Activated CD4-positive, alpha-beta T cell treated with anti-CD3 and anti-CD28 coated beads, Interleukin-2, amount 10 ng/mL, durations not matched to agents 24 days and 14 days (primary cell): ENCODE measurements at regions not wholly inside any gene's neighbourhood (a gene's known extent, or its start where the extent isn't known, plus 50 kb on each side); places are given as distances from the start of the nearest gene placed in this dataset.
"Not testable (repeated sequence)": the region's sequence is repeated elsewhere in the genome, so short reads cannot be mapped to it uniquely, and the experiment has no call there.

Experiments used
- DNase-seq: peaks from one replicate; pipeline ENCODE4 v3.0.0; 2022
- H3K27ac Mint-ChIP-seq: one replicate; pipeline ENCODE4 v1.8.0; 2022; ENCODE audit warnings: mild to moderate bottlenecking, mixed read lengths
- H3K27me3 Mint-ChIP-seq: one replicate; pipeline ENCODE4 v1.8.0; 2022; ENCODE audit warnings: mixed read lengths
- H3K36me3 Mint-ChIP-seq: one replicate; pipeline ENCODE4 v1.8.0; 2022; ENCODE audit warnings: low read depth, mild to moderate bottlenecking, mixed read lengths
- H3K4me1 Mint-ChIP-seq: one replicate; pipeline ENCODE4 v1.8.0; 2021; ENCODE audit warnings: mixed read lengths
- H3K4me3 Mint-ChIP-seq: one replicate; pipeline ENCODE4 v1.8.0; 2022; ENCODE audit warnings: mild to moderate bottlenecking, moderate library complexity, mixed read lengths
- H3K9me3 Mint-ChIP-seq: one replicate; pipeline ENCODE4 v1.8.0; 2021; ENCODE audit warnings: mixed read lengths
- intact Hi-C: fragments of 100-400 bp; cut with micrococcal nuclease; formaldehyde crosslinking; loops from one replicate; pipeline ENCODE4 v1.15.1; 2023

DNA sequence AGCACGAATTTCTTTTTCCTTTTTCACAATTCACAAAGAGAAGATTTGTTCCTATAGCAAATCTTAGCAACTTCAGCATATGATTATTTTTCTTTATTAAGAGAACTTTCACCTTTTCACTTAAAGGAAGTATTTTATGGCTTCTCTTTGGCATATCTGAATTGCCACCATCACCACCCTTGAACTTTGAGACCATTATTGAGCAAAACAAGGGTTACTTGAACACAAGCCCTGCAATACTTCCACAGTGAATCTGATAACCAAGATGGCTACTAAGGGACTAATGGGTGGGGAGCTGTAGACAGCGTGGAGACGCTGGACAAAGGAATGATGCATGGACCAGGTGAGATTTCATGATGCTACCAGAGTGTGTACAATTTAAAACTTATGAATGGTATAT is 815.0 kb downstream of the LRRIQ3 start:
- no peaks in the 10 kb centered on the region for H3K36me3 Mint-ChIP-seq
- no peaks in the 10 kb centered on the region for H3K4me1 Mint-ChIP-seq
- H3K27ac Mint-ChIP-seq = no peak overlapping the region
- H3K27me3 Mint-ChIP-seq = no peaks in the 10 kb centered on the region
- no peak for DNase-seq
- no peaks in the 10 kb centered on the region for H3K9me3 Mint-ChIP-seq
- no peak overlapping the region for H3K4me3 Mint-ChIP-seq
- intact Hi-C loops = no loop called here

GRCh38 chr1:73366734-73367413 is 831.1 kb downstream of the LRRIQ3 start:
- no peaks in the 10 kb centered on the region for H3K36me3 Mint-ChIP-seq
- no peak overlapping the region for H3K4me3 Mint-ChIP-seq
- intact Hi-C loops = no loop called here
- no peaks in the 10 kb centered on the region for H3K4me1 Mint-ChIP-seq
- no peak overlapping the region for H3K27ac Mint-ChIP-seq
- no peak for DNase-seq
- H3K27me3 Mint-ChIP-seq = no peaks in the 10 kb centered on the region
- peaks cover 7% of the 10 kb centered on the region for H3K9me3 Mint-ChIP-seq

DNA sequence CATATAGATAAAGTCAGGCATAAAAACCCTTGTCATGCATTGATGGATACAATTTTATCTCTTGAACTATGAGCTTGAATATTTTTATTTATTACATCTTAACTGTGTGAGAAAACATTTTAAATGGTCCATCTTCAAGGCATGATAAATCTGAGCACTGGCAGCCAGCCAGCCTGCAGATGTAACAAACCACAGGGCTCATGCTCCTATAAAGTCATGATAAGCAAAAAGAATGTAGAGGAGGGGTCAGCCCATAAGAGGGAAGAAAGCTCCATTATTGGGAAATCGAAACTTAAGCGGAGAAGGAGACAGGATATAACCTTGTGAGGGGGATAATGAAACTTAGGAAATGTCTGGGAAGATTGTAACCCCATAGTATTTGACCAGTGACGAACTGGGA is 839.0 kb downstream of the LRRIQ3 start:
- Mint-ChIP-seq H3K27me3 (no peaks in the 10 kb centered on the region), H3K4me1 (no peaks in the 10 kb centered on the region), H3K4me3 (no peak overlapping the region), H3K36me3 (no peaks in the 10 kb centered on the region), H3K27ac (no peak overlapping the region), H3K9me3 (no peaks in the 10 kb centered on the region)
- intact Hi-C loops = no loop called here
- no peak for DNase-seq

GRCh38 chr1:73356485-73356884 is 841.5 kb downstream of the LRRIQ3 start:
- intact Hi-C loops = no loop called here
- no peaks in the 10 kb centered on the region for H3K9me3 Mint-ChIP-seq
- DNase-seq = no peak
- no peaks in the 10 kb centered on the region for H3K27me3 Mint-ChIP-seq
- H3K36me3 Mint-ChIP-seq = no peaks in the 10 kb centered on the region
- no peak overlapping the region for H3K4me3 Mint-ChIP-seq
- H3K4me1 Mint-ChIP-seq = no peaks in the 10 kb centered on the region
- no peak overlapping the region for H3K27ac Mint-ChIP-seq

- H3K9me3 Mint-ChIP-seq = no peaks in the 10 kb centered on the region
- no peak overlapping the region for H3K27ac Mint-ChIP-seq
- H3K36me3 Mint-ChIP-seq = no peaks in the 10 kb centered on the region
- intact Hi-C loops = no loop called here
- no peaks in the 10 kb centered on the region for H3K27me3 Mint-ChIP-seq
- H3K4me1 Mint-ChIP-seq = no peaks in the 10 kb centered on the region
- DNase-seq = no peak
- H3K4me3 Mint-ChIP-seq = no peak overlapping the region
Measured at GRCh38 chr1:73343947-73344346, 854.0 kb downstream of the LRRIQ3 start.

DNA sequence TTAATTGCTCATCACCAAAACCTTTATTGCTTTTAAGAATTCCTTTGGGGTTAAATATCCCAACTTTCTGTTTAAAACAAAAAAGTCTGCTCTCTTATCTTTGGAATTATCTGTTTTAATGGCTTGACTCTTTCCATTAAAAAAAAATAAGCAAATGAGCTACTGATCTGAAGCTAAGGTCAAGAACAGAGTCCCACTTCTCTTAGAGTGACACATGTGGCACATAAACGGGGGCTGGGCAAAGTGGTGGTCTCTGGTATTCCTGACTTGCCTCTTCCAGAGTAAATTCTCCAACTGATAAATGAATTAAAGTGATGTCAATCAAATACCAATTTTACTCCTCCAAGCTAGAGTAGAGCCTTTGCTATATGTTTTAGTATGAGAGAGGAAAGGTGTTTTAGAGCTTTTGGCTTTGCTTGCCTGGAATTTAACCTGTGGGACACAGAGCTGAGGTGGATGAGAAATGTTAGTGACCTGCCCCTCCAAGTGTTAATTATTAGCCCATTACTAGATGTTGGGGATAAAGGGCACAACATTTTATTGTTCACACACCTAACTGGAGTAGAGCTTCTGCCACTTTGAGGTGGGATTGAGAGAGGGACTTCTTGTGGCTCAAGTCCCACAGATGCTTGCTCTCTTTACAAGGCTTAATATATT is 864.0 kb downstream of the LRRIQ3 start:
- H3K27me3 Mint-ChIP-seq = no peaks in the 10 kb centered on the region
- no peak overlapping the region for H3K4me3 Mint-ChIP-seq
- no peaks in the 10 kb centered on the region for H3K4me1 Mint-ChIP-seq
- no peak for DNase-seq
- no peaks in the 10 kb centered on the region for H3K36me3 Mint-ChIP-seq
- intact Hi-C loops = no loop called here
- no peaks in the 10 kb centered on the region for H3K9me3 Mint-ChIP-seq
- no peak overlapping the region for H3K27ac Mint-ChIP-seq

DNA sequence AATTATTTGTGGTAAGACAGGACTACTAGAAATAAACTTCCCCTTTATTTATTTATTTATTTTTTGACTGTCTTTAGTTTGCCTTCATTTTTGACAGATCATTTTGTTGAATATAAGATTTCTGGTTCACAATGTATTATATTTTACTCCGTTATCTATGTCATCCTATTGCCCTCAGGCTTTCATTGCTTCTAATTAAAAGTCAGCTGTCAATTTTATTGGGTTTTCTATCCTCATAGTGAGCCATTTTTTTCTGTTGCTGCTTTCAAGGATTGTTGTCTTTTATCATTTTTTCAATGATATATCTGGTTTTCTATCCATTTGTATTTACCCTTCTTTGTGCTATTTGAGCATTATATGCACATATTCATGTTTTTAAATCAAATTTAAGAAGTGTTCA is 866.2 kb downstream of the LRRIQ3 start:
- no peak for DNase-seq
- no peaks in the 10 kb centered on the region for H3K27me3 Mint-ChIP-seq
- no peaks in the 10 kb centered on the region for H3K4me1 Mint-ChIP-seq
- H3K4me3 Mint-ChIP-seq = no peak overlapping the region
- intact Hi-C loops = no loop called here
- no peak overlapping the region for H3K27ac Mint-ChIP-seq
- no peaks in the 10 kb centered on the region for H3K36me3 Mint-ChIP-seq
- H3K9me3 Mint-ChIP-seq = peaks cover under 1% of the 10 kb centered on the region

GRCh38 chr1:73327998-73328397 is 870.0 kb downstream of the LRRIQ3 start:
- intact Hi-C loops = no loop called here
- H3K9me3 Mint-ChIP-seq = peaks cover 3% of the 10 kb centered on the region
- H3K27ac Mint-ChIP-seq = no peak overlapping the region
- no peaks in the 10 kb centered on the region for H3K4me1 Mint-ChIP-seq
- no peaks in the 10 kb centered on the region for H3K27me3 Mint-ChIP-seq
- no peaks in the 10 kb centered on the region for H3K36me3 Mint-ChIP-seq
- no peak overlapping the region for H3K4me3 Mint-ChIP-seq
- no peak for DNase-seq

- Mint-ChIP-seq H3K4me3 (no peak overlapping the region), H3K4me1 (no peaks in the 10 kb centered on the region), H3K36me3 (no peaks in the 10 kb centered on the region), H3K27ac (no peak overlapping the region), H3K27me3 (no peaks in the 10 kb centered on the region), H3K9me3 (peaks cover 3% of the 10 kb centered on the region)
- intact Hi-C loops = no loop called here
- DNase-seq = no peak
Measured at GRCh38 chr1:73327180-73327793, 870.7 kb downstream of the LRRIQ3 start.

DNA sequence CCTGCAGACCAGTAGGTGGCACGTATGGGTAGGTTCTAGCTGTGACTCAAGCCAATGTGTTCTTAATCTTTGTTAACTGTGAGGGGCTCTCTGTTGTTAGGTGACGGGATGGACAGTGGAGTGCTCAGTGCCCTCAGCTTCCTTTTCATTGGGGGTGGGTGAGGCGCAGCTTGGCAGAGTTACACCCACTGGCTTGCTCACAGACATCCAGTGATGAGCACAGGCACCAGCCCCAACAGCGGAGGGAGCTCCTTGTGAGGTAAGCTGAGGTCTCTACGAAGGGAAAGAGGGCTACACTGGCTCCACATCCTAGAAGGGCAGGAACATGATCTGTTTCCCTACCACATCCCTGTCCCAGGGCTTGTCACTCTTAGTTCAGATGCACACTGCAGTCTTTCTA is 871.3 kb downstream of the LRRIQ3 start:
- Mint-ChIP-seq H3K27me3 (no peaks in the 10 kb centered on the region), H3K36me3 (no peaks in the 10 kb centered on the region), H3K4me3 (no peak overlapping the region), H3K27ac (no peak overlapping the region), H3K9me3 (peaks cover 3% of the 10 kb centered on the region), H3K4me1 (no peaks in the 10 kb centered on the region)
- DNase-seq = no peak
- intact Hi-C loops = no loop called here

DNA sequence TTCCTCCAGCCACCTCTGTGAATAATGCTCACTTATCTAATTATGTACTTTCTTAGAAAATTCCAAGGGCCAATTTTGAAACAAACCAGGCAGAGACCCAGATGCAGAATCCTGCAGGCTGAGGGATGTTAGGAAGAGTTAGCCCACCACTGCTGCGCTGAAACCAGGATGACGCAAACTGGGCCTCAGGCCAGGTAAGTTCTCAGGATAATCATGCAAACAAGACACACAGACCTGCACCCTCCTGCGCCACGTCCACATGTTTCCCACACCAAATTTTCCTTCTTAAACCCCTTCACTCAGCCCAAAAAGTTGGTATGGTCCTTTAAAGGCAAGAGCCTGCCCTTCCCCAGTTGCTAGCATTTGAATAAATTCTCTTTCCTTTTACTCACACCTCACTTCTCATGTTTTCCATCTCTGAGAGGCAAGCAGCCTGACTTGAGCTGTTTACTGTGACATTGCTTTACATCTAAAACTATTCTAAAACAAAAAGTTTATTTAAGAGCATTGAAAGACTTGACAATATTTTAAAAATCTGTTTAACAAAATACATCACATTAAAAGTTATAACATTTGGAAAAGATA is 887.1 kb downstream of the LRRIQ3 start:
- no peaks in the 10 kb centered on the region for H3K4me1 Mint-ChIP-seq
- H3K4me3 Mint-ChIP-seq = no peak overlapping the region
- intact Hi-C loops = no loop called here
- no peak overlapping the region for H3K27ac Mint-ChIP-seq
- H3K36me3 Mint-ChIP-seq = no peaks in the 10 kb centered on the region
- DNase-seq = no peak
- H3K27me3 Mint-ChIP-seq = no peaks in the 10 kb centered on the region
- H3K9me3 Mint-ChIP-seq = no peaks in the 10 kb centered on the region

- no peak overlapping the region for H3K4me3 Mint-ChIP-seq
- H3K36me3 Mint-ChIP-seq = no peaks in the 10 kb centered on the region
- H3K4me1 Mint-ChIP-seq = no peaks in the 10 kb centered on the region
- H3K9me3 Mint-ChIP-seq = no peaks in the 10 kb centered on the region
- intact Hi-C loops = no loop called here
- H3K27me3 Mint-ChIP-seq = no peaks in the 10 kb centered on the region
- H3K27ac Mint-ChIP-seq = no peak overlapping the region
- no peak for DNase-seq
Measured at GRCh38 chr1:73306899-73307555, 890.9 kb downstream of the LRRIQ3 start.

GRCh38 chr1:73273886-73274285 is 924.1 kb downstream of the LRRIQ3 start:
- intact Hi-C loops = no loop called here
- Mint-ChIP-seq H3K27me3 (no peaks in the 10 kb centered on the region), H3K36me3 (no peaks in the 10 kb centered on the region)

GRCh38 chr1:73245196-73245595 is 952.8 kb downstream of the LRRIQ3 start:
- H3K27me3 Mint-ChIP-seq, H3K4me3 Mint-ChIP-seq, H3K36me3 Mint-ChIP-seq, H3K9me3 Mint-ChIP-seq, H3K4me1 Mint-ChIP-seq, intact Hi-C loops, DNase-seq, H3K27ac Mint-ChIP-seq: not testable (repeated sequence)

More at GRCh38 chr1:73273886-73274285, 924.1 kb downstream of the LRRIQ3 start:
- no peaks in the 10 kb centered on the region for H3K4me1 Mint-ChIP-seq
- no peak overlapping the region for H3K4me3 Mint-ChIP-seq
- no peak for DNase-seq
- H3K9me3 Mint-ChIP-seq = peaks cover 5% of the 10 kb centered on the region
- no peak overlapping the region for H3K27ac Mint-ChIP-seq
